ENCODE measurements at regions not wholly inside any gene's neighbourhood (a gene's known extent, or its start where the extent isn't known, plus 50 kb on each side); places are given as distances from the start of the nearest gene placed in this dataset.

GRCh38 chr9:134224567-134225093 lies 60.3 kb upstream of the RNU6ATAC start:
- no peaks in the 10 kb centered on the region for H3K9me3 ChIP-seq
- H3K27me3 ChIP-seq = no peaks in the 10 kb centered on the region
- H3K36me3 ChIP-seq = no peaks in the 10 kb centered on the region
- DNase-seq (no peak), ATAC-seq (no peak)
- no peak for TF ChIP-seq CTCF (IDR thresholded peaks at IDR 0.05)
- H3K4me3 ChIP-seq = no peak overlapping the region
- no peak overlapping the region for H3K27ac ChIP-seq
- no peaks in the 10 kb centered on the region for H3K4me1 ChIP-seq
- intact Hi-C loops (cut with DNase I) = no loop called here

GRCh38 chr9:134225186-134225585 lies 60.8 kb upstream of the RNU6ATAC start:
- Histone ChIP-seq H3K27me3 (no peaks in the 10 kb centered on the region), H3K36me3 (no peaks in the 10 kb centered on the region), H3K4me1 (peaks cover 3% of the 10 kb centered on the region), H3K9me3 (no peaks in the 10 kb centered on the region), H3K4me3 (no peak overlapping the region), H3K27ac (no peak overlapping the region)
- DNase-seq (no peak), ATAC-seq (no peak)
- TF ChIP-seq CTCF (IDR thresholded peaks at IDR 0.05) = no peak
- intact Hi-C loops (cut with DNase I) = no loop called here

- H3K27me3 ChIP-seq = no peaks in the 10 kb centered on the region
- no peak overlapping the region for H3K27ac ChIP-seq
- peaks cover 10% of the 10 kb centered on the region for H3K4me1 ChIP-seq
- no peaks in the 10 kb centered on the region for H3K9me3 ChIP-seq
- ATAC-seq (no peak), DNase-seq (no peak)
- intact Hi-C loops (cut with DNase I) = no loop called here
- H3K36me3 ChIP-seq = no peaks in the 10 kb centered on the region
- TF ChIP-seq CTCF (IDR thresholded peaks at IDR 0.05) = no peak
- H3K4me3 ChIP-seq = no peak overlapping the region
These were observed 61.5 kb upstream of the RNU6ATAC start for GRCh38 chr9:134225816-134226215.

GRCh38 chr9:134226221-134226930 lies 62.0 kb upstream of the RNU6ATAC start:
- ATAC-seq (no peak), DNase-seq (no peak)
- H3K27me3 ChIP-seq = no peaks in the 10 kb centered on the region
- H3K9me3 ChIP-seq = no peaks in the 10 kb centered on the region
- no peaks in the 10 kb centered on the region for H3K36me3 ChIP-seq
- H3K4me3 ChIP-seq = no peak overlapping the region
- intact Hi-C loops (cut with DNase I) = no loop called here
- no peak for TF ChIP-seq CTCF (IDR thresholded peaks at IDR 0.05)
- no peak overlapping the region for H3K27ac ChIP-seq
- peaks cover 15% of the 10 kb centered on the region for H3K4me1 ChIP-seq

- ATAC-seq (peak; percentile 5), DNase-seq (peak; percentile 65)
- H3K4me1 ChIP-seq = peaks cover 21% of the 10 kb centered on the region
- TF ChIP-seq CTCF (IDR thresholded peaks at IDR 0.05) = no peak
- H3K4me3 ChIP-seq = no peak overlapping the region
- no peaks in the 10 kb centered on the region for H3K27me3 ChIP-seq
- no peaks in the 10 kb centered on the region for H3K9me3 ChIP-seq
- H3K36me3 ChIP-seq = no peaks in the 10 kb centered on the region
- intact Hi-C loops (cut with DNase I) = no loop called here
- H3K27ac ChIP-seq = no peak overlapping the region
These were observed 63.4 kb upstream of the RNU6ATAC start for GRCh38 chr9:134227451-134228411.
